Tibial nerve (tissue), 3 donors: ENCODE measurements at regions not wholly inside any gene's neighbourhood (a gene's known extent, or its start where the extent isn't known, plus 50 kb on each side); places are given as distances from the start of the nearest gene placed in this dataset.

ENCODE experiments used
- CTCF ChIP-seq, 5 experiments: fragments of 200-600 bp in 3 of 5; fragments of 450-650 bp in 2 of 5; sonication (generic) in 3 of 5; IDR thresholded peaks; one replicate each; pipeline ENCODE4 v1.5.1; 2016 to 2019; ENCODE audit warnings: antibody characterized with exemption in 5 of 5, mild to moderate bottlenecking in 3 of 5, moderate library complexity in 2 of 5
- POLR2A ChIP-seq, 2 donors: fragments of 450-650 bp; IDR thresholded peaks; one replicate each; pipeline ENCODE4 v1.6.1; 2017; ENCODE audit warnings: antibody characterized with exemption in 2 of 2, mild to moderate bottlenecking in 2 of 2, moderate library complexity in 2 of 2

GRCh38 chr14:65966188-65966587, 520.0 kb upstream of the CCDC196 start:
- TF ChIP-seq CTCF (IDR thresholded peaks at IDR 0.05): no peak
- TF ChIP-seq POLR2A (IDR thresholded peaks at IDR 0.05): no peak
